NCI-H2227 treated with DMSO at 0.1 percent for 48 hours (cell line): ENCODE measurements at regions not wholly inside any gene's neighbourhood (a gene's known extent, or its start where the extent isn't known, plus 50 kb on each side); places are given as distances from the start of the nearest gene placed in this dataset.

ENCODE experiments used
- DNase-seq: peaks from one replicate; lab custom pipeline; 2025; lab: John Stamatoyannopoulos, UW

DNA sequence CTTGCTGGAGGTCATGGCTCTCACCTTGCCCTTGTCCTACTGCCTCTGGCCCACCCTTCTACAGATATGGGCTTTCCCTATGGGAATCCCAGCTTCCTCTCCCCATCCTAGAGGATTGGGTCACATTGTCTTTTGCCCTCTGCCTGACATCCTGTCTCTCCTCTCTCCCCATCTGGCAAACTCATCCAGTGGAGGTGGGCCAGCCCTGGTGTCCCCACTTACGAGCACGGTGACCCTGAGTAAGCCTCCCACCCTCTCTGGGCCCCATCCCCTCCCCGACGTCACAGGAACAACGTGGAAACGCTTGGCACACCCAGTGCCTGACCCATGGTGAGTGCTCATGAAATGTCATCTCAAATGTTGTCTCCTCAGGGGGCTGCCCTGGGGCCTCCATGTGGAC is 56.1 kb upstream of the ID3 start:
- no peak for DNase-seq

DNA sequence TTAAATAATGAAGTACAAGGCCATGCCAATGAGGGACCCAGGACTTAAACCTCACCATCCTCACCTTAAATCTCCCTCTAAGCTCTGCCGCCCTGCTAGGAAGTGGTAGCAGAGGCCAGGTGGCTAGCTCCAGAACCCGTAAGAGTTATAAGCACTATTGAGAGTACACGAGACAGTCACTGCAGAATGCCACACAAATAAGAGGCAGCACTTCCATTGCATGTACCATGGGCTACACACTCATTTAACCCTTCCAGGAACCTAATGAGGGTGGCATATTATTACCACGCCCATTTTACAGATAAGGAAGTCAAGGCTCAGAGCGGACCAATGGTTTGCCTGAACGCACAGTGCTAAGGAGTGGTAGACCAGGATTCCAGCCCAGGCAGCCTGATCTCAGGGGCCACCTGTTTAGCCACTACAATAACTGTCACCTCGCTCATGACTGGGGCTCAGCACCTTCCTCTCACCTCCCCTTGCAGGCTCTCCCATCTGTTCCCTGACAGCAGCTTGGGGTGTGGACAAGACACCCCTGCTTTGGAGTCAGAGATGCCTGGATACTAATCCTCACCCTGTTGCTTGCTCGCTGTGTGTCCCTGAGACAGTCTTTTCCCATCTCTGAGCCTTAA is 54.8 kb upstream of the ID3 start:
- DNase-seq = no peak

DNA sequence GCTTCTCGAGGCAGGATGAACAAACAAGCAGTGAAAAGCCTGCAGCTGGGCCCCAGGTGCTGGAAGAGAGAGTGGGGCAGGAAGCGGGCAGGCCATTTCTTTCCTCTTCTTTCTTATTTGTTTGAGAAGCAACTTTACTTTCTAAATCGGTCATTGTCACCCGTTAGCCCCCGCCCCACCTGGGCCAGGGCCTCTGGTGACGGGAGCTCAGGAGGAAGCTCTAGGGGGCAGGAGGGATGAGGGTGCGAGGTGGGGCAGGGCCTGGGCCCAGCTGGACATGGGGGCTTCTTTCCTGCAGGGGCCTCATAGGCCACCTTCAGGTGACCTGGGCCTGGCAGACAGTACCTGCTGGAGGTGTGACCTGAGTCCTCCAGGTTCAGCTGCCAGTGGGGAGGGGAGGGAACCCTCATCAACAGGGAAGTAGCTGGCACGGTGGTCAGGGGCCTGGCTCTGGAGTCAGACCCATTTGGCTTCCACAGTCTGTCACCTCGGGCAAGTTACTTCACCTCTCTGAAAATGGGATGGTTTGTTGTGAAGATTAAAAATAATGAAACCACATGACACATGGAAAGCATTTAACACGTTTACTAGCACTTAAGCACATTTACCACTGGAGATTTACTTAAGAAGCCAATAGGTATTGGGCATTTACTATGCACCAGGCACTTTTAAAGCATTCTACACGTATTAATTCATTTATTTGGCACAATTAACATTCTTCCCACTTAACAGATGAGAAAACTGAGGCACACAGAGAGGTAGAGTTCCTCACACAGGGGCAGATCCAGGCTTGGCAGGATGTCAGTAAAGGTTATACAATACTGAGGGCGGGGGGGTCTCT is 54.1 kb upstream of the ID3 start:
- no peak for DNase-seq

DNA sequence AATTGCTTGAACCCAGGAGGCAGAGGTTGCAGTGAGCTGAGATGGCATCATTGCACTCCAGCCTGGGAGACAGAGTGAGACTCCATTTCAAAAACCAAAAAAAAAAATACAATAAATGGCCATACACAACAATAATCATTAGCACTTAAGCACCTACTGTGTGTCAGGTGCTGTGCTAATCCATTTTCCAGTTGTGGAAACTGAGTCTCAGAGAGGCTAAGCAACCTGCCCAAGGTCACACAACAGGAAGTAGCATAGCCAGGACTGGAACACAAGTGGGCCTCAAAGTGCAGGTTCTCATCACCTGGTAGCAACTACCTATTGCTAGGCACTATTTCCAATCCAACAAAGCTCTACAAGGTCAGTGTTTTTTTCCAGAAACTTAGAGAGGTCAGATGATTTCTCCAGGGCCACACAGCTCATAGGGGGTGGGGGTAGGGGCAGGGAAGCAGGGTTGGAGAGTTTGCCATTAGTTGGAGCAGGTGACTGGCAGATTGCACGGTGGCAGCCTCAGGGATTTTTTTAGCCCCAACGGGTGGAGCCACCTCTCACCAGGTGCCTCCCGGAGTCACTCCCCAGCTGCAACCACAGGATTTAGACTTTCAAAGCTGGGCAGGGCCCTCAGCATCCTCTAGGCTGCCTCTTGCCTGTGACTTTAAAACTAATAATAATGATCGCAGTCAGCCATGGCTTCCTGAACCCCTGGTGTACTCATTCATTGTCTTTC is 52.5 kb upstream of the ID3 start:
- DNase-seq = no peak

DNA sequence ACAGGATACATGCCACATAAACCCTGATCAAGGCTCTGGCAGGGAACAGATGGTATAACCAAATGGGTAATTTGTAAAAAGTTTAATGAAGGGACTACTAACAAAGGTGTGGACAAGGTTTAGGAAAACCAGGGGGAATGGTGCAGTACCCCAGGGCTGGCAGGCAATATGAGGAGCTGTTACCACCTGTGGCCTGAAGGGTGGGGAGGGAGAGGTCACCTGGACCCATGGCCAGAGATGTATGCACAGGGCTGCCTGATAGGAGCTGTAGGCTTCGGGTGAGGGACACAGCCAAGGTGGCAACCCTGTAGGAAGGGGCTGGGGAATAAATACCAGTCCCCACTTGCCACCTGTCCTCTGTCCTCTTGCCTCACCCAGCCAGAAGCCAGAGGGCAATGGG is 51.4 kb upstream of the ID3 start:
- DNase-seq = no peak

DNA sequence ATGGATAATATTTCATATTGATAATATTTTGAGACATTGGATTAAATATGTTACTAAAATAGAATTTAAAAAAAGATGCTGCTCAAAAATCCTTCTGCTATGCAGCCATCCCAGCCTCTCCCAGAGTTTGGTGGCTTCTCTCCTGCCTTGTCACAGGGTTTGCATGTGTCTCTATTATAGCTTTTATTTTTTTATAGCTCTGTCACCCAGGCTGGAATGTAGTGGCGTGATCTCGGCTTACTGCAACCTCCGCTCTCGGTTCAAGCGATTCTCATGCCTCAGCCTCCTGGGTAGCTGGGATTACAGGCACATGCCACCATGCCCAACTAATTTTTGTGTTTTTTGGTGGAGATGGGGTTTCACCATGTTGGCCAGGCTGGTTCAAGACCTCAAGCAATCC is 50.7 kb upstream of the ID3 start:
- DNase-seq = no peak
